GM10248 (cell line): ENCODE measurements at regions not wholly inside any gene's neighbourhood (a gene's known extent, or its start where the extent isn't known, plus 50 kb on each side); places are given as distances from the start of the nearest gene placed in this dataset.

ENCODE experiments used
- CTCF ChIA-PET: fragments of 300-600 bp; sonication (Branson Sonifier 250); formaldehyde crosslinking; extraction: SDS; loops from one replicate; lab custom pipeline; 2021; ENCODE audit warnings: antibody characterized with exemption; lab: Yijun Ruan, JAX
- POLR2A ChIA-PET: fragments of 350-650 bp; sonication (Branson Sonifier 250); formaldehyde crosslinking; extraction: SDS; loops from one replicate; lab custom pipeline; 2020; ENCODE audit warnings: antibody characterized with exemption; lab: Yijun Ruan, JAX
- DNase-seq: peaks from one replicate; pipeline ENCODE4 v3.0.0; 2012; ENCODE audit errors: extremely low spot score
- TF ChIP-seq, protein P1 (sequence below): IDR thresholded peaks from 2 replicates; pipeline ENCODE4 v1.5.1; 2012; ENCODE audit warnings: mild to moderate bottlenecking, low read depth; ENCODE audit errors: extremely low read depth, missing control alignments, control extremely low read depth

DNA sequence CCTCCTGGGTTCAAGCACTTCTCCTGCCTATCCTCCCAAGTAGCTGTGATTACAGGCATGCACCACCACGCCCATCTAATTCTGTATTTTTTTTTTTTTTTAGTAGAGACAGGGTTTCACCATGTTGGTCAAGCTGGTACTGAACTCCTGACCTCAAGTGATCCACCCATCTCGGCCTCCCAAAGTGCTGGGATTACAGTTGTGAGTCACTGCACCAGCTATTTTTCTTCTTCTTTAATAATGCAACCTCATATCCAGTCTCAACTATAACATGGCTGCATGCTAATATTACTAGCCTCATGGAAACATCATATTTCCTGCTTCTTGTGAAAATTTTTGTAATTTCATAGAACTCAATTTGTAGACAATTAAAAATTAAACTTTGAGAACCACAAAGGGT lies 706.5 kb downstream of the KCTD8 start:
- CTCF ChIA-PET, result no interaction called here
- no peak for DNase-seq
- POLR2A ChIA-PET, result no interaction called here
- TF ChIP-seq, protein P1, sequence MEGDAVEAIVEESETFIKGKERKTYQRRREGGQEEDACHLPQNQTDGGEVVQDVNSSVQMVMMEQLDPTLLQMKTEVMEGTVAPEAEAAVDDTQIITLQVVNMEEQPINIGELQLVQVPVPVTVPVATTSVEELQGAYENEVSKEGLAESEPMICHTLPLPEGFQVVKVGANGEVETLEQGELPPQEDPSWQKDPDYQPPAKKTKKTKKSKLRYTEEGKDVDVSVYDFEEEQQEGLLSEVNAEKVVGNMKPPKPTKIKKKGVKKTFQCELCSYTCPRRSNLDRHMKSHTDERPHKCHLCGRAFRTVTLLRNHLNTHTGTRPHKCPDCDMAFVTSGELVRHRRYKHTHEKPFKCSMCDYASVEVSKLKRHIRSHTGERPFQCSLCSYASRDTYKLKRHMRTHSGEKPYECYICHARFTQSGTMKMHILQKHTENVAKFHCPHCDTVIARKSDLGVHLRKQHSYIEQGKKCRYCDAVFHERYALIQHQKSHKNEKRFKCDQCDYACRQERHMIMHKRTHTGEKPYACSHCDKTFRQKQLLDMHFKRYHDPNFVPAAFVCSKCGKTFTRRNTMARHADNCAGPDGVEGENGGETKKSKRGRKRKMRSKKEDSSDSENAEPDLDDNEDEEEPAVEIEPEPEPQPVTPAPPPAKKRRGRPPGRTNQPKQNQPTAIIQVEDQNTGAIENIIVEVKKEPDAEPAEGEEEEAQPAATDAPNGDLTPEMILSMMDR, result no peak

DNA sequence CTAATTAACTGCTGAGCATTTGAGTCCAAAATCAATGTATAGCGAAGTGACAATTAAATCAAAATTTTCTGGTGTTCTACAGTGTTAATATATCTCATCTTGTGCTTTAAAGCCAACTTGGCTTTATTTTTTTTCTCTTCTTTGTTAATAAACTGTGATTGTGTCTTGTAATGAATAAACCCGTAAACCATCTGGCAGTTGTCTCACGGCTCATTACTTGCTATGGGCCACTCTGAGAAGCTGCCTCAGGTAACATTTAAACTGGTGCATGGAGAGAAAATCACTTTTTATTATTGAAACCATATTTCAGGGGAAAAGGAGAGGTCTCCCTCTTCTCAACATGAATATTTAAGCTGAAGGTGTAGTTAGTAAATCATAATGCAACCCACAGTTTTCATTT lies 694.0 kb downstream of the KCTD8 start:
- CTCF ChIA-PET, result no interaction called here
- POLR2A ChIA-PET, result no interaction called here
- TF ChIP-seq, protein P1, result no peak
- DNase-seq, result no peak

DNA sequence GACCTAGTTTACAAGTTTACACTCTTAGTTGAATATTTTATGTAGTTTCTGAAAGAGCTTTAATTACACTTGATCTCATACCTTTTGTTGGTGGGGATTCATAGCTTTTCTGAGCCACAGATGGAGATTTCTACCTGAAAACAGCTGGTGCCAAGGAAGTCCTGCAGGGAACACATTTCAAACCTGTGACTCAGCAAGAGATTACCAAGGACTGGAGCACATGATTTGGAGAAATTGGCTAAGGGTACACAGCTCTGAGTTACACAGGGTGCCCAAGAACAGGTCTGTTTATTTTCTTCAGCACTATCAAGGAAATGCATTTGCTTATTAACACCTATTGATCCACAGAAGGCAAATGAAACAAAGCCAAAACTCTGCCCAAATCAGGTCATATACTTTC lies 691.5 kb downstream of the KCTD8 start:
- ChIA-PET POLR2A (no interaction called here), CTCF (interaction anchor here (1.0 kb wide), 1 partner anchor 11 kb away, joined by 3 read pairs; no protein-coding TSS in a partner anchor)

DNA sequence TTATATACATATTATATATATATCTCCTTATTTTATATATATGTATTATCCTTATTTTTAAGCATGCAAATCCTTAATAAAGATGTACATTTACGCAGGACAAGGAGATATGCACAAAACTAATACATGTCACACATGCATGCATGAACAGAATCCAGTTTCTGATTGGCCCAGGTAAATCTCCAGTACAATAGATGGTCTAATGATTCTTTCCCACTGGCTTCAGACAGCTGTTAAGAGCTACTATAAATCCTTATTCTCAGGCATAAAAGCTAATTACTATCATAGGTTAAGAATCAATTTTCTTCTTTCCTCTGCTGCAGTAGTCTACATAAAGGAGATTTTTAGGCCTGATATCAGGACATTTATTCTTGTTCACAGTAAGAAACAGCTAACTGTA lies 689.8 kb downstream of the KCTD8 start:
- ChIA-PET POLR2A (no interaction called here), CTCF (interaction anchor here (1.1 kb wide), 1 partner anchor 14 kb away, joined by 4 read pairs; no protein-coding TSS in a partner anchor)
- TF ChIP-seq, protein P1, result no peak
- no peak for DNase-seq

More for the DNA sequence above, 691.5 kb downstream of the KCTD8 start:
- DNase-seq, result no peak
- TF ChIP-seq, protein P1, result no peak

DNA sequence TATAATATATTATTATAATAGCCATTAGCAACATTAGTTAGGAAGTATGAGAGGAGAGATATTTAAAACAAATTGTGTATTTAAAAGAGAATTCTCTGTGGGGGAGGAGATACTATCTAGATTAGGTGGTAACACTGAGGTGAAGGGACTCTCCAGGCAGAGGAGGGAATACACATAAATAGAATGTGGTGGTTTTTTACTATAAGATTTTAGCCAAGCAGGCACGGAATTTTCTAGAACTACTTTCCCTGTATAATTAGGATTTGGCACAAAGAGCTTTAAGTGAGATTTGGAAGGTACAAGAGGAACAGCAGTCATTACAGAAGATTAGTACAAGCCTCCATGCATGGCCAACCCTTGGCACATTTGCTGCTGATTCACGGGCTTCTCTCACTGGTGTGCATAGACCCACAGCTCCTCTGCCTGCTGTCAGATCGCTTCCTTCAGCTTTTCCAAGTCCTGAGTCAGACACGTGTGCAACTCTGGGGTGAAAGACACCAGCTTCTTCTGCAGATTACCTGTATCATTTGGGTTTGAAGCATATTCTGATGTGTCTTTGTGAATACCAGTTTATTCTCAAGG lies 685.5 kb downstream of the KCTD8 start:
- TF ChIP-seq, protein P1, result no peak
- POLR2A ChIA-PET, result no interaction called here
- no peak for DNase-seq
- CTCF ChIA-PET, result interaction anchor here (1.3 kb wide), 1 partner anchor 13 kb away, joined by 3 read pairs; no protein-coding TSS in a partner anchor

DNA sequence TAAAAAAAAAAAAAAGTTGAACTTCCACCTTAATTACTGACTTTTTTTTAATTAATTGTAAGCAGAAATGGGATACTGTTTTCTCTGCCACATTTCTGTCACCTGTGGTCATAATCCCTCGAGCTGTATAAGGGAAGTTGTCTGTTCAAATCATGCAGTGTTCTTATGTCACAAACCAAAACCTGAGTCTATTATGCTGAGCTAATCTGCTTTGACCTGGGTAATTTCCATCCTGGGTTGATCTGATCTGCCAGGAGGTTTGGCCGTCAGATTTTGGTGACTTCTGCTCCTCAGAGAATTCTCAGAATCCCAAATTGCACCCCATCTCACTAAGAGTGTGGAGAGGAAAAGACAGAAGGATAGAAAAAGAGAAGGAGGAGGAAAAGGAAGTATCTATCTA lies 683.1 kb downstream of the KCTD8 start:
- POLR2A ChIA-PET, result no interaction called here
- TF ChIP-seq, protein P1, result no peak
- CTCF ChIA-PET, result no interaction called here
- no peak for DNase-seq

DNA sequence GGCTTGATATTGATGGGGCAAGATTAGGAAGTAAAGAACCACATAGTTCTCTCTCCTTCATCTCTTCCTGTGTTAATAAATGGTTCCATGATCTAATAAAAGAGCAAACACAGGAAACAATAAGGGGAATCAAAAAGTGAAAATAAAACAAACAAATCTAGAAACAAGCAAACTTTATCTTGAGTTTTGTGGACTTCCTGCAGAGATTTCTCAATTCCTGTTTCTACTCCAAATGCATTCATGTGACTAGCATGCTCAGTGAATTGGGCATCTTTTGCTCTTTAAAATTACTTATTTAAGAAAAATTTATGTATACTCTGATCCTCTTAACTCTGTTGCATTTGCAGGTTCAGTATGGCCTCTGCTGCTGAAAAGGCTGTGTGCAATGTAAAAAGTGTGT lies 682.0 kb downstream of the KCTD8 start:
- CTCF ChIA-PET, result no interaction called here
- POLR2A ChIA-PET, result no interaction called here
- no peak for DNase-seq
- TF ChIP-seq, protein P1, result no peak
